DMS153 treated with DMSO at 0.1 percent for 48 hours (cell line): ENCODE measurements at regions not wholly inside any gene's neighbourhood (a gene's known extent, or its start where the extent isn't known, plus 50 kb on each side); places are given as distances from the start of the nearest gene placed in this dataset.
"Not testable (repeated sequence)": the region's sequence is repeated elsewhere in the genome, so short reads cannot be mapped to it uniquely, and the experiment has no call there.

Experiments
- DNase-seq: peaks from one replicate; lab custom pipeline; 2025; ENCODE audit not compliant: unreplicated experiment; lab: John Stamatoyannopoulos, UW

- no peak for DNase-seq
These were observed 822.7 kb upstream of the SEMA6D start for GRCh38 chr15:46894644-46895043.

GRCh38 chr15:46897266-46897665 is 820.0 kb upstream of the SEMA6D start:
- no peak for DNase-seq

GRCh38 chr15:46901001-46901400 is 816.3 kb upstream of the SEMA6D start:
- no peak for DNase-seq

GRCh38 chr15:46917721-46918252 is 799.5 kb upstream of the SEMA6D start:
- DNase-seq, result no peak

GRCh38 chr15:46918462-46919140 is 798.7 kb upstream of the SEMA6D start:
- no peak for DNase-seq

GRCh38 chr15:46921891-46922290 is 795.4 kb upstream of the SEMA6D start:
- no peak for DNase-seq

GRCh38 chr15:46930426-46930825 is 786.9 kb upstream of the SEMA6D start:
- no peak for DNase-seq

GRCh38 chr15:46933332-46933731 is 784.0 kb upstream of the SEMA6D start:
- no peak for DNase-seq

GRCh38 chr15:46934851-46935250 is 782.5 kb upstream of the SEMA6D start:
- no peak for DNase-seq

GRCh38 chr15:46938169-46938568 is 779.1 kb upstream of the SEMA6D start:
- no peak for DNase-seq

- no peak for DNase-seq
These were observed 776.1 kb upstream of the SEMA6D start for GRCh38 chr15:46941241-46941640.

GRCh38 chr15:46946953-46947352 is 770.4 kb upstream of the SEMA6D start:
- no peak for DNase-seq

- peak; percentile 0 for DNase-seq
These were observed 761.7 kb upstream of the SEMA6D start for GRCh38 chr15:46955576-46955975.

- no peak for DNase-seq
These were observed 760.8 kb upstream of the SEMA6D start for GRCh38 chr15:46956456-46956855.

- DNase-seq, result no peak
These were observed 760.4 kb upstream of the SEMA6D start for GRCh38 chr15:46956881-46957280.

- no peak for DNase-seq
These were observed 756.7 kb upstream of the SEMA6D start for GRCh38 chr15:46960581-46960980.

- DNase-seq, result no peak
These were observed 755.5 kb upstream of the SEMA6D start for GRCh38 chr15:46961795-46962194.

- not testable (repeated sequence) for DNase-seq
These were observed 729.2 kb upstream of the SEMA6D start for GRCh38 chr15:46988055-46988454.

GRCh38 chr15:46996359-46996758 is 720.9 kb upstream of the SEMA6D start:
- no peak for DNase-seq

GRCh38 chr15:46997501-46997900 is 719.8 kb upstream of the SEMA6D start:
- DNase-seq, result no peak

GRCh38 chr15:47003568-47003967 is 713.7 kb upstream of the SEMA6D start:
- no peak for DNase-seq

- no peak for DNase-seq
These were observed 703.9 kb upstream of the SEMA6D start for GRCh38 chr15:47013446-47013845.

GRCh38 chr15:47027322-47027946 is 689.9 kb upstream of the SEMA6D start:
- no peak for DNase-seq
